Activated naive CD8-positive, alpha-beta T cell treated with anti-CD3 and anti-CD28 coated beads, Interleukin-2, amount 10 ng/mL, durations not matched to agents 7 days and 5 days (primary cell): ENCODE measurements at regions not wholly inside any gene's neighbourhood (a gene's known extent, or its start where the extent isn't known, plus 50 kb on each side); places are given as distances from the start of the nearest gene placed in this dataset.

ENCODE experiments used
- ATAC-seq: fragments of 150-1000 bp; cut with Tn5 transposase; one replicate; pipeline ENCODE4 v1.10.0; 2021; ENCODE audit warnings: low read depth, moderate library complexity
- POLR2A ChIA-PET: fragments of 350-600 bp; sonication (Branson Sonifier 250); formaldehyde crosslinking; loops from one replicate; lab custom pipeline; 2021; ENCODE audit warnings: antibody characterized with exemption; lab: Charles Lee
- DNase-seq: peaks from one replicate; pipeline ENCODE4 v3.0.0; 2021
- H3K27ac Mint-ChIP-seq: one replicate; pipeline ENCODE4 v1.8.0; 2022; ENCODE audit warnings: mild to moderate bottlenecking, mixed read lengths
- H3K27me3 Mint-ChIP-seq: one replicate; pipeline ENCODE4 v1.8.0; 2022; ENCODE audit warnings: mild to moderate bottlenecking, moderate library complexity, mixed read lengths
- H3K36me3 Mint-ChIP-seq: one replicate; pipeline ENCODE4 v1.8.0; 2021; ENCODE audit warnings: mild to moderate bottlenecking, mixed read lengths
- H3K4me1 Mint-ChIP-seq: one replicate; pipeline ENCODE4 v1.8.0; 2021; ENCODE audit warnings: mixed read lengths
- H3K4me3 Mint-ChIP-seq: one replicate; pipeline ENCODE4 v1.8.0; 2022; ENCODE audit warnings: mild to moderate bottlenecking, moderate library complexity, mixed read lengths
- H3K9me3 Mint-ChIP-seq: one replicate; pipeline ENCODE4 v1.8.0; 2021; ENCODE audit warnings: mixed read lengths

GRCh38 chr6:106855117-106855516 lies 119.4 kb downstream of the CD24 start:
- H3K36me3 Mint-ChIP-seq: no peaks in the 10 kb centered on the region

GRCh38 chr6:106849676-106850332 lies 124.7 kb downstream of the CD24 start:
- DNase-seq: no peak
- POLR2A ChIA-PET: no interaction called here
- peaks cover 9% of the 10 kb centered on the region for H3K27me3 Mint-ChIP-seq
- H3K27ac Mint-ChIP-seq: no peak overlapping the region
- H3K4me3 Mint-ChIP-seq: no peak overlapping the region
- H3K36me3 Mint-ChIP-seq: no peaks in the 10 kb centered on the region
- H3K4me1 Mint-ChIP-seq: no peaks in the 10 kb centered on the region
- no peak for ATAC-seq
- H3K9me3 Mint-ChIP-seq: no peaks in the 10 kb centered on the region

More at GRCh38 chr6:106855117-106855516, 119.4 kb downstream of the CD24 start:
- POLR2A ChIA-PET: no interaction called here
- DNase-seq (no peak), ATAC-seq (no peak)
- H3K4me1 Mint-ChIP-seq: no peaks in the 10 kb centered on the region
- H3K27me3 Mint-ChIP-seq: peaks cover 9% of the 10 kb centered on the region
- no peak overlapping the region for H3K27ac Mint-ChIP-seq
- H3K4me3 Mint-ChIP-seq: no peak overlapping the region
- no peaks in the 10 kb centered on the region for H3K9me3 Mint-ChIP-seq

GRCh38 chr6:106849120-106849519 lies 125.4 kb downstream of the CD24 start:
- Mint-ChIP-seq H3K27ac (no peak overlapping the region), H3K4me1 (no peaks in the 10 kb centered on the region), H3K36me3 (no peaks in the 10 kb centered on the region), H3K9me3 (no peaks in the 10 kb centered on the region), H3K4me3 (no peak overlapping the region), H3K27me3 (peaks cover 11% of the 10 kb centered on the region)
- POLR2A ChIA-PET: no interaction called here
- ATAC-seq: no peak
- DNase-seq: no peak

- Mint-ChIP-seq H3K27me3 (peaks cover 15% of the 10 kb centered on the region), H3K27ac (no peak overlapping the region), H3K4me3 (no peak overlapping the region), H3K9me3 (no peaks in the 10 kb centered on the region), H3K4me1 (no peaks in the 10 kb centered on the region), H3K36me3 (no peaks in the 10 kb centered on the region)
- DNase-seq (no peak), ATAC-seq (no peak)
- POLR2A ChIA-PET: no interaction called here
These were observed 127.4 kb downstream of the CD24 start for GRCh38 chr6:106847116-106847515.

GRCh38 chr6:106844930-106845329 lies 129.6 kb downstream of the CD24 start:
- POLR2A ChIA-PET: no interaction called here
- H3K27me3 Mint-ChIP-seq: peaks cover 17% of the 10 kb centered on the region
- H3K9me3 Mint-ChIP-seq: no peaks in the 10 kb centered on the region
- ATAC-seq (no peak), DNase-seq (no peak)
- H3K27ac Mint-ChIP-seq: no peak overlapping the region
- H3K36me3 Mint-ChIP-seq: no peaks in the 10 kb centered on the region
- no peak overlapping the region for H3K4me3 Mint-ChIP-seq
- no peaks in the 10 kb centered on the region for H3K4me1 Mint-ChIP-seq

GRCh38 chr6:106832766-106833510 lies 141.6 kb downstream of the CD24 start:
- Mint-ChIP-seq H3K9me3 (no peaks in the 10 kb centered on the region), H3K4me3 (no peak overlapping the region), H3K27ac (no peak overlapping the region), H3K27me3 (peaks cover 23% of the 10 kb centered on the region), H3K36me3 (no peaks in the 10 kb centered on the region), H3K4me1 (no peaks in the 10 kb centered on the region)
- ATAC-seq (no peak), DNase-seq (no peak)
- POLR2A ChIA-PET: no interaction called here

- DNase-seq: no peak
- Mint-ChIP-seq H3K27me3 (peaks cover 18% of the 10 kb centered on the region), H3K27ac (no peak overlapping the region), H3K36me3 (no peaks in the 10 kb centered on the region), H3K4me1 (no peaks in the 10 kb centered on the region), H3K9me3 (no peaks in the 10 kb centered on the region), H3K4me3 (no peak overlapping the region)
- ATAC-seq: no peak
- POLR2A ChIA-PET: no interaction called here
These were observed 143.6 kb downstream of the CD24 start for GRCh38 chr6:106830930-106831329.

- Mint-ChIP-seq H3K36me3 (no peaks in the 10 kb centered on the region), H3K27ac (no peak overlapping the region), H3K4me3 (no peak overlapping the region), H3K9me3 (no peaks in the 10 kb centered on the region), H3K27me3 (peaks cover 6% of the 10 kb centered on the region), H3K4me1 (no peaks in the 10 kb centered on the region)
- POLR2A ChIA-PET: no interaction called here
- DNase-seq: no peak
- no peak for ATAC-seq
These were observed 145.1 kb downstream of the CD24 start for GRCh38 chr6:106829451-106829850.

GRCh38 chr6:106827081-106827480 lies 147.4 kb downstream of the CD24 start:
- POLR2A ChIA-PET: no interaction called here
- Mint-ChIP-seq H3K9me3 (no peaks in the 10 kb centered on the region), H3K4me1 (no peaks in the 10 kb centered on the region), H3K27ac (no peak overlapping the region), H3K27me3 (peaks cover 2% of the 10 kb centered on the region), H3K36me3 (no peaks in the 10 kb centered on the region), H3K4me3 (no peak overlapping the region)
- DNase-seq (no peak), ATAC-seq (no peak)

GRCh38 chr6:106825156-106825555 lies 149.4 kb downstream of the CD24 start:
- Mint-ChIP-seq H3K4me1 (no peaks in the 10 kb centered on the region), H3K36me3 (no peaks in the 10 kb centered on the region), H3K27me3 (peaks cover 5% of the 10 kb centered on the region), H3K27ac (no peak overlapping the region), H3K9me3 (no peaks in the 10 kb centered on the region), H3K4me3 (no peak overlapping the region)
- POLR2A ChIA-PET: no interaction called here
- DNase-seq: no peak
- no peak for ATAC-seq

GRCh38 chr6:106823732-106824351 lies 150.7 kb downstream of the CD24 start:
- DNase-seq (no peak), ATAC-seq (no peak)
- no peaks in the 10 kb centered on the region for H3K4me1 Mint-ChIP-seq
- H3K4me3 Mint-ChIP-seq: no peak overlapping the region
- no peak overlapping the region for H3K27ac Mint-ChIP-seq
- no peaks in the 10 kb centered on the region for H3K36me3 Mint-ChIP-seq
- no peaks in the 10 kb centered on the region for H3K9me3 Mint-ChIP-seq
- H3K27me3 Mint-ChIP-seq: peaks cover 10% of the 10 kb centered on the region
- POLR2A ChIA-PET: no interaction called here

GRCh38 chr6:106823058-106823457 lies 151.5 kb downstream of the CD24 start:
- POLR2A ChIA-PET: no interaction called here
- ATAC-seq (no peak), DNase-seq (no peak)
- Mint-ChIP-seq H3K27me3 (peaks cover 10% of the 10 kb centered on the region), H3K36me3 (no peaks in the 10 kb centered on the region), H3K4me1 (no peaks in the 10 kb centered on the region), H3K27ac (no peak overlapping the region), H3K4me3 (no peak overlapping the region), H3K9me3 (no peaks in the 10 kb centered on the region)

- Mint-ChIP-seq H3K36me3 (no peaks in the 10 kb centered on the region), H3K4me3 (no peak overlapping the region), H3K27ac (no peak overlapping the region), H3K27me3 (peaks cover 8% of the 10 kb centered on the region), H3K9me3 (no peaks in the 10 kb centered on the region), H3K4me1 (no peaks in the 10 kb centered on the region)
- ATAC-seq (no peak), DNase-seq (no peak)
- POLR2A ChIA-PET: no interaction called here
These were observed 154.1 kb downstream of the CD24 start for GRCh38 chr6:106820412-106820852.
